ENCODE measurements at regions not wholly inside any gene's neighbourhood (a gene's known extent, or its start where the extent isn't known, plus 50 kb on each side); places are given as distances from the start of the nearest gene placed in this dataset.
"Not testable (repeated sequence)": the region's sequence is repeated elsewhere in the genome, so short reads cannot be mapped to it uniquely, and the experiment has no call there.

DNA sequence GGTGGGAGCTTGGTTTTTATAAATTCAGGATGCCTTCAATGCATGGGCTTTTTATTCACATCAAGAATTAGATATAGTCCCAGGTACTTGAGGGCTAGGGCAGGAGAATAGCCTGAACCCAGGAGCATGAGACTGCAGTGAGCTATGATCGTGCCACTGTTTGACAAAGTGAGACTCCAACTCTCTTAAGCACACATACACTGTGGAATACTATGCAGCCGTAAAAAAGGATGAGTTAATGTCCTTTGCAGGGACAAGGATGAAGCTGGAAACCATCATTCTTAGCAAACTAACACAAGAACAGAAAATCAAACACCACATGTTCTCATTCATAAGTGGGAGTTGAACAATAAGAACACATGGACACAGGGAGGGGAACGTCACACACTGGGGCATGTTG lies 470.0 kb downstream of the SETD4 start:
- TF ChIP-seq, protein P1, sequence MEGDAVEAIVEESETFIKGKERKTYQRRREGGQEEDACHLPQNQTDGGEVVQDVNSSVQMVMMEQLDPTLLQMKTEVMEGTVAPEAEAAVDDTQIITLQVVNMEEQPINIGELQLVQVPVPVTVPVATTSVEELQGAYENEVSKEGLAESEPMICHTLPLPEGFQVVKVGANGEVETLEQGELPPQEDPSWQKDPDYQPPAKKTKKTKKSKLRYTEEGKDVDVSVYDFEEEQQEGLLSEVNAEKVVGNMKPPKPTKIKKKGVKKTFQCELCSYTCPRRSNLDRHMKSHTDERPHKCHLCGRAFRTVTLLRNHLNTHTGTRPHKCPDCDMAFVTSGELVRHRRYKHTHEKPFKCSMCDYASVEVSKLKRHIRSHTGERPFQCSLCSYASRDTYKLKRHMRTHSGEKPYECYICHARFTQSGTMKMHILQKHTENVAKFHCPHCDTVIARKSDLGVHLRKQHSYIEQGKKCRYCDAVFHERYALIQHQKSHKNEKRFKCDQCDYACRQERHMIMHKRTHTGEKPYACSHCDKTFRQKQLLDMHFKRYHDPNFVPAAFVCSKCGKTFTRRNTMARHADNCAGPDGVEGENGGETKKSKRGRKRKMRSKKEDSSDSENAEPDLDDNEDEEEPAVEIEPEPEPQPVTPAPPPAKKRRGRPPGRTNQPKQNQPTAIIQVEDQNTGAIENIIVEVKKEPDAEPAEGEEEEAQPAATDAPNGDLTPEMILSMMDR (IDR thresholded peaks at IDR 0.05; ENCODE audit: low read depth, low read length, poor library complexity, severe bottlenecking) = not testable (repeated sequence)
- TF ChIP-seq EZH2phosphoT487 (IDR thresholded peaks at IDR 0.05; ENCODE audit: borderline replicate concordance, low read length) = not testable (repeated sequence)

Measured in DOHH2 (cell line).